Esophagus squamous epithelium (tissue), 4 donors: ENCODE measurements at regions not wholly inside any gene's neighbourhood (a gene's known extent, or its start where the extent isn't known, plus 50 kb on each side); places are given as distances from the start of the nearest gene placed in this dataset.

Experiments
- CTCF ChIP-seq, 6 experiments: fragments of 450-650 bp in 4 of 6; fragments of 200-600 bp in 2 of 6; sonication (generic) in 2 of 6; IDR thresholded peaks; one replicate each; pipeline ENCODE4 v1.5.1; 2016 to 2019; ENCODE audit warnings: antibody characterized with exemption in 6 of 6, mild to moderate bottlenecking in 4 of 6, moderate library complexity in 4 of 6
- POLR2A ChIP-seq, 4 donors: fragments of 450-650 bp; IDR thresholded peaks; one replicate each; pipeline ENCODE4 v1.6.1; 2017; ENCODE audit warnings: antibody characterized with exemption in 4 of 4, mild to moderate bottlenecking in 4 of 4, moderate library complexity in 3 of 4

- TF ChIP-seq CTCF (IDR thresholded peaks at IDR 0.05) (no peak), POLR2A (IDR thresholded peaks at IDR 0.05) (no peak)
These were observed 83.1 kb upstream of the BZW1 start for GRCh38 chr2:200728630-200729029.
